Adrenal gland (tissue), 9 donors: ENCODE measurements at regions not wholly inside any gene's neighbourhood (a gene's known extent, or its start where the extent isn't known, plus 50 kb on each side); places are given as distances from the start of the nearest gene placed in this dataset.

Source experiments
- DNase-seq, 7 donors: peaks; one replicate each; pipeline ENCODE4 v3.0.0-alpha.2; 2019 to 2020
- H3K27ac ChIP-seq, 5 donors: fragments of 200-600 bp; sonication (generic) in 4 of 5; 1 replicate in 3 of 5; 2 replicates in 2 of 5; pipeline versions ENCODE4 v1.5.1 to v1.8.0; 2016 to 2020; ENCODE audit warnings: mild to moderate bottlenecking in 1 of 5
- H3K27me3 ChIP-seq: fragments of 200-600 bp; 2 replicates; pipeline ENCODE4 v1.8.0; 2021
- H3K36me3 ChIP-seq, 2 donors: fragments of 200-600 bp; replicated peaks in 1 of 2; 1 replicate in 1 of 2; 2 replicates in 1 of 2; pipeline versions ENCODE4 v1.5.1 to v1.8.0; 2018 to 2022
- H3K4me1 ChIP-seq, 2 donors: fragments of 200-600 bp; replicated peaks in 1 of 2; 1 replicate in 1 of 2; 2 replicates in 1 of 2; pipeline versions ENCODE4 v1.5.1 to v1.8.0; 2018 to 2021
- H3K4me3 ChIP-seq, 4 donors: fragments of 200-600 bp; sonication (generic) in 3 of 4; one replicate each; pipeline ENCODE4 v1.5.1; 2016 to 2018
- H3K9me3 ChIP-seq, 3 donors: fragments of 200-600 bp; sonication (generic) in 1 of 3; replicated peaks in 1 of 3; 1 replicate in 2 of 3; 2 replicates in 1 of 3; pipeline versions ENCODE4 v1.5.1 to v1.8.0; 2016 to 2021
- POLR2A ChIP-seq, 2 donors: fragments of 450-650 bp; IDR thresholded peaks; one replicate each; pipeline ENCODE4 v1.6.1; 2017; ENCODE audit warnings: antibody characterized with exemption in 2 of 2, mild to moderate bottlenecking in 2 of 2, moderate library complexity in 1 of 2
- WGBS, 4 donors: extraction: QIAGEN DNeasy Blood & Tissue Kit in 2 of 4; methylation state at CpG; one replicate each; pipeline versions ENCODE4 v1.1.5 to v1.1.7; 2013 to 2017; 5-methylcytosine and 5-hydroxymethylcytosine counted together
- intact Hi-C, 2 donors: fragments of 100-400 bp; cut with DNase I; formaldehyde crosslinking; loops; one replicate each; pipeline versions ENCODE4 v1.14.1 to v1.15.0; 2022 to 2023
- TF ChIP-seq, protein P1 (sequence below), 6 experiments: fragments of 450-650 bp in 4 of 6; fragments of 200-600 bp in 2 of 6; sonication (generic) in 1 of 6; IDR thresholded peaks; 1 replicate in 5 of 6; 2 replicates in 1 of 6; pipeline versions ENCODE4 v1.5.1 to v1.8.0; 2016 to 2021; ENCODE audit warnings: antibody characterized with exemption in 6 of 6, mild to moderate bottlenecking in 2 of 6, moderate library complexity in 1 of 6
- donor health status: healthy with polysubstance abuse.
- donor health status: Bipolar disorder and iron deficiency.
- donor health status: DM: yes; HTN: yes; CAD: no.
- donor health status: DM: no; HTN: no; CAD: no.
- donor health status: DM: no; HTN: no; CAD: no.

GRCh38 chr20:33908336-33908735 is 85.4 kb upstream of the RALY start:
- Histone ChIP-seq H3K4me1 (no peaks in the 10 kb centered on the region), H3K27me3 (no peaks in the 10 kb centered on the region), H3K27ac (no peak overlapping the region), H3K4me3 (no peak overlapping the region), H3K36me3 (no peaks in the 10 kb centered on the region), H3K9me3 (no peaks in the 10 kb centered on the region)
- WGBS, 4 donors = 29 to 48% (median 41%) methylated on average over 4 to 6 of the region's 6 CpGs
- no peak for DNase-seq
- intact Hi-C loops = no loop called here
- TF ChIP-seq POLR2A (IDR thresholded peaks at IDR 0.05) = no peak
- TF ChIP-seq, protein P1, sequence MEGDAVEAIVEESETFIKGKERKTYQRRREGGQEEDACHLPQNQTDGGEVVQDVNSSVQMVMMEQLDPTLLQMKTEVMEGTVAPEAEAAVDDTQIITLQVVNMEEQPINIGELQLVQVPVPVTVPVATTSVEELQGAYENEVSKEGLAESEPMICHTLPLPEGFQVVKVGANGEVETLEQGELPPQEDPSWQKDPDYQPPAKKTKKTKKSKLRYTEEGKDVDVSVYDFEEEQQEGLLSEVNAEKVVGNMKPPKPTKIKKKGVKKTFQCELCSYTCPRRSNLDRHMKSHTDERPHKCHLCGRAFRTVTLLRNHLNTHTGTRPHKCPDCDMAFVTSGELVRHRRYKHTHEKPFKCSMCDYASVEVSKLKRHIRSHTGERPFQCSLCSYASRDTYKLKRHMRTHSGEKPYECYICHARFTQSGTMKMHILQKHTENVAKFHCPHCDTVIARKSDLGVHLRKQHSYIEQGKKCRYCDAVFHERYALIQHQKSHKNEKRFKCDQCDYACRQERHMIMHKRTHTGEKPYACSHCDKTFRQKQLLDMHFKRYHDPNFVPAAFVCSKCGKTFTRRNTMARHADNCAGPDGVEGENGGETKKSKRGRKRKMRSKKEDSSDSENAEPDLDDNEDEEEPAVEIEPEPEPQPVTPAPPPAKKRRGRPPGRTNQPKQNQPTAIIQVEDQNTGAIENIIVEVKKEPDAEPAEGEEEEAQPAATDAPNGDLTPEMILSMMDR (IDR thresholded peaks at IDR 0.05) = no peak

DNA sequence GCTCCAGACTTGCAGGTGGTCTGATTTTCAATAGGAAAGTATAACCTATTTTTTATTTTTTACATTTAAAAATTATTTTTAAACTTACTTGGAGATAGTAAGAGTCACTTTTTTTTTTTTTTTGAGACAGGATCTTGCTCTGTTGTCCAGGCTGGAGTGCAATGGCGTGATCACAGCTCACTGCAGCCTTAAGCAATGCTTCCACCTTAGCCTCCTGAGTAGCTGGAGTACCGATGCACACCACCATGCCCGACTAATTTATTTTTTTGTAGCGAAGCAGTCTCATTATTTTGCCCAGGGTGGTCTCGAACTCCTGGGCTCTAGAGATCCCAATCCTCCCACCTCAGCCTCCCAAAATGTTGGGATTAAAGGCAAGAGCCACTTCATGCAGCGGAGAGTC is 84.8 kb upstream of the RALY start:
- H3K4me3 ChIP-seq = no peak overlapping the region
- H3K9me3 ChIP-seq = no peaks in the 10 kb centered on the region
- no peaks in the 10 kb centered on the region for H3K27me3 ChIP-seq
- H3K36me3 ChIP-seq = no peaks in the 10 kb centered on the region
- intact Hi-C loops = no loop called here
- H3K27ac ChIP-seq = peak overlapping the region in 2 of 5 donors; percentile 8 to 49
- no peaks in the 10 kb centered on the region for H3K4me1 ChIP-seq
- DNase-seq = no peak
- 88 to 93% (median 92%) methylated on average over 6 of the region's 6 CpGs for WGBS, 4 donors
- TF ChIP-seq POLR2A (IDR thresholded peaks at IDR 0.05) = no peak
- TF ChIP-seq, protein P1 (IDR thresholded peaks at IDR 0.05) = no peak

- WGBS, 4 donors = 65 to 78% (median 68%) methylated on average over 6 of the region's 6 CpGs
- no peaks in the 10 kb centered on the region for H3K27me3 ChIP-seq
- H3K4me3 ChIP-seq = no peak overlapping the region
- intact Hi-C loops = no loop called here
- no peaks in the 10 kb centered on the region for H3K36me3 ChIP-seq
- no peaks in the 10 kb centered on the region for H3K9me3 ChIP-seq
- H3K27ac ChIP-seq = peak overlapping the region in 2 of 5 donors; percentile 8 to 49
- DNase-seq = peak in 3 of 7 donors; percentile 30 to 42 (median 34)
- H3K4me1 ChIP-seq = no peaks in the 10 kb centered on the region
- TF ChIP-seq POLR2A (IDR thresholded peaks at IDR 0.05) = no peak
- TF ChIP-seq, protein P1 (IDR thresholded peaks at IDR 0.05) = no peak
Measured at GRCh38 chr20:33909331-33909921, 84.3 kb upstream of the RALY start.

DNA sequence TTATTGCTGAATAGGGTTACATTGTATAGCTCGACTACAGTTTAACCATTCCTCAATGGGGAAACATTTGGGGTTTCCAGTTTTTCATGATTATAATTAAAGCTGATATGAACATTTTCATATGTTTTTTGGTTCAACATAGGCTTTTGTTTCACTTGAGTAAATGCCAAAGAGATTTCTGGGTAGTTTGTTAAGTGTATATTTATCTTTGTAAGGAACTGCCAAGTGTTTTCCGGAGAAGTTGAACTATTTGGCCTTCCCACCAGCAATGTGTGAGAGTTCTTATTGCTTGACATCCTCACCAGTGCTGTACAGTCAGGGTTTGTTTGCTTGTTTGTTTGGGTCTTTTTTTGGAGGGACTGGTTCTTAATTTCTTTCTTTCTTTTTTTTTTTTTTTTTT is 83.7 kb upstream of the RALY start:
- no peak overlapping the region for H3K4me3 ChIP-seq
- TF ChIP-seq POLR2A (IDR thresholded peaks at IDR 0.05) = no peak
- TF ChIP-seq, protein P1 (IDR thresholded peaks at IDR 0.05) = no peak
- no peaks in the 10 kb centered on the region for H3K36me3 ChIP-seq
- no peak overlapping the region for H3K27ac ChIP-seq
- no peak for DNase-seq
- no peaks in the 10 kb centered on the region for H3K27me3 ChIP-seq
- no peaks in the 10 kb centered on the region for H3K9me3 ChIP-seq
- 64 to 81% (median 66%) methylated on average over 2 of the region's 2 CpGs for WGBS, 4 donors
- H3K4me1 ChIP-seq = no peaks in the 10 kb centered on the region
- intact Hi-C loops = no loop called here
